Mesenchymal stem cell (in vitro differentiated cells and primary cell): ENCODE measurements at regions not wholly inside any gene's neighbourhood (a gene's known extent, or its start where the extent isn't known, plus 50 kb on each side); places are given as distances from the start of the nearest gene placed in this dataset.

Source experiments
- DNase-seq: peaks from one replicate; pipeline ENCODE4 v3.0.0-alpha.2; 2013
- H2AFZ ChIP-seq: one replicate; pipeline ENCODE4 v1.6.1; 2013; ENCODE audit warnings: low read depth, mild to moderate bottlenecking, control low read depth, inconsistent platforms, low read length, moderate library complexity
- H2AK5ac ChIP-seq: 2 replicates; pipeline ENCODE4 v1.6.1; 2013; ENCODE audit warnings: low read length, moderate library complexity, mild to moderate bottlenecking, inconsistent platforms; ENCODE audit not compliant: severe bottlenecking
- H2BK120ac ChIP-seq: one replicate; pipeline ENCODE4 v1.6.1; 2013; ENCODE audit warnings: low read depth, mild to moderate bottlenecking, inconsistent platforms, low read length, moderate library complexity
- H2BK12ac ChIP-seq, 2 experiments: one replicate each; pipeline ENCODE4 v1.6.1; 2013; ENCODE audit warnings: inconsistent platforms in 2 of 2, low read length in 2 of 2, mild to moderate bottlenecking in 2 of 2, moderate library complexity in 2 of 2, control low read depth in 1 of 2
- H2BK15ac ChIP-seq: one replicate; pipeline ENCODE4 v1.6.1; 2013; ENCODE audit warnings: mild to moderate bottlenecking, low read depth, inconsistent platforms; ENCODE audit not compliant: poor library complexity, severe bottlenecking
- H2BK5ac ChIP-seq: 2 replicates; pipeline ENCODE4 v1.6.1; 2013; ENCODE audit warnings: low read depth, mild to moderate bottlenecking, low read length, control low read depth, inconsistent platforms; ENCODE audit not compliant: poor library complexity, severe bottlenecking
- H3K14ac ChIP-seq, 2 experiments: one replicate each; pipeline ENCODE4 v1.6.1; 2013; ENCODE audit warnings: inconsistent platforms in 2 of 2, low read length in 2 of 2, control low read depth in 1 of 2, mild to moderate bottlenecking in 1 of 2, moderate library complexity in 1 of 2
- H3K18ac ChIP-seq, 2 experiments: one replicate each; pipeline ENCODE4 v1.6.1; 2013; ENCODE audit warnings: inconsistent platforms in 2 of 2, low read length in 2 of 2, control low read depth in 1 of 2, low read depth in 1 of 2, mild to moderate bottlenecking in 1 of 2
- H3K23ac ChIP-seq, 2 experiments: one replicate each; pipeline ENCODE4 v1.6.1; 2013; ENCODE audit warnings: inconsistent platforms in 2 of 2, low read length in 2 of 2, mild to moderate bottlenecking in 2 of 2, moderate library complexity in 2 of 2, control low read depth in 1 of 2
- H3K27ac ChIP-seq: 2 replicates; pipeline ENCODE4 v1.5.1; 2013; ENCODE audit warnings: mild to moderate bottlenecking, moderate library complexity, low read length, control low read depth, inconsistent platforms; ENCODE audit not compliant: poor library complexity, severe bottlenecking
- H3K27me3 ChIP-seq, 2 experiments: 2 replicates each; pipeline versions ENCODE4 v1.6.1 to v1.7.0; 2013; ENCODE audit warnings: low read length in 2 of 2, mild to moderate bottlenecking in 2 of 2, moderate library complexity in 2 of 2, control low read depth in 1 of 2, inconsistent platforms in 1 of 2; ENCODE audit not compliant: control insufficient read depth in 1 of 2, insufficient read depth in 1 of 2
- H3K36me3 ChIP-seq, 2 experiments: 2 replicates each; pipeline versions ENCODE4 v1.6.1 to v1.7.0; 2013; ENCODE audit warnings: low read length in 2 of 2, control low read depth in 1 of 2, inconsistent platforms in 1 of 2, low read depth in 1 of 2, mild to moderate bottlenecking in 1 of 2; ENCODE audit not compliant: insufficient read depth in 2 of 2, control insufficient read depth in 1 of 2
- H3K4ac ChIP-seq, 2 experiments: one replicate each; pipeline ENCODE4 v1.6.1; 2013; ENCODE audit warnings: inconsistent platforms in 2 of 2, low read length in 2 of 2, mild to moderate bottlenecking in 2 of 2, moderate library complexity in 2 of 2, control low read depth in 1 of 2, low read depth in 1 of 2
- H3K4me1 ChIP-seq: 2 replicates; pipeline ENCODE4 v1.6.1; 2013; ENCODE audit warnings: low read depth, low read length, control low read depth; ENCODE audit not compliant: control insufficient read depth, insufficient read depth
- H3K4me2 ChIP-seq: 2 replicates; pipeline ENCODE4 v1.6.1; 2013; ENCODE audit warnings: low read length, mild to moderate bottlenecking, inconsistent platforms; ENCODE audit not compliant: poor library complexity, severe bottlenecking
- H3K4me3 ChIP-seq, 2 experiments: 2 replicates each; pipeline versions ENCODE4 v1.5.1 to v1.7.0; 2013; ENCODE audit warnings: low read length in 2 of 2, mild to moderate bottlenecking in 2 of 2, control low read depth in 1 of 2, low read depth in 1 of 2; ENCODE audit not compliant: insufficient read depth in 1 of 2
- H3K79me1 ChIP-seq: replicated peaks from 2 replicates; pipeline ENCODE4 v1.6.1; 2013; ENCODE audit warnings: mild to moderate bottlenecking, control low read depth, low read length, inconsistent platforms; ENCODE audit not compliant: poor library complexity, severe bottlenecking
- H3K9ac ChIP-seq: 2 replicates; pipeline ENCODE4 v1.7.0; 2013; ENCODE audit warnings: mild to moderate bottlenecking, low read length, moderate library complexity
- H3K9me3 ChIP-seq: 2 replicates; pipeline ENCODE4 v1.7.0; 2013; ENCODE audit warnings: mild to moderate bottlenecking, low read length; ENCODE audit not compliant: control insufficient read depth
- H4K8ac ChIP-seq: one replicate; pipeline ENCODE4 v1.6.1; 2013; ENCODE audit warnings: inconsistent platforms, mild to moderate bottlenecking, low read length, moderate library complexity
- H4K91ac ChIP-seq: one replicate; pipeline ENCODE4 v1.6.1; 2013; ENCODE audit warnings: mild to moderate bottlenecking, low read length, inconsistent platforms
- WGBS: methylation state at CpG from one replicate; pipeline ENCODE4 v1.1.7; 2013; ENCODE audit warnings: mixed read lengths; 5-methylcytosine and 5-hydroxymethylcytosine counted together

DNA sequence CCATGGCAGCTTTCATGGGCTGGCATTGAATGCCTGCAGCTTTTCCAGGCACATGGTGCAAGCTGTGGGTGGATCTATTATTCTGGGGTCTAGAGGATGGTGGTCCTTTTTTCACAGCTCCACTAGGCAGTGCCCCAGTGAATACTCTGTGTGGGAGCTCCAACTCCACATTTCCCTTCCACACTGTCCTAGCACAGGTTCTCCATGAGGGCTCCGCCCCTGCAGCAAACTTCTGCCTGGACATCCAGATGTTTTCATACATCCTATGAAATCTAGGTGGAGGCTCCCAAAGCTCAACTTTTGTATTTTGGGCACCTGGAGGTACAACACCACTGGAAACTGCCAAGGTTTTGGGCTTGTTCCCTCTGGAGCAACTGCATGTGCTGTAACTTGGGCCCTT is 450.6 kb downstream of the LMO7 start:
- no peaks in the 10 kb centered on the region for H3K79me1 ChIP-seq

DNA sequence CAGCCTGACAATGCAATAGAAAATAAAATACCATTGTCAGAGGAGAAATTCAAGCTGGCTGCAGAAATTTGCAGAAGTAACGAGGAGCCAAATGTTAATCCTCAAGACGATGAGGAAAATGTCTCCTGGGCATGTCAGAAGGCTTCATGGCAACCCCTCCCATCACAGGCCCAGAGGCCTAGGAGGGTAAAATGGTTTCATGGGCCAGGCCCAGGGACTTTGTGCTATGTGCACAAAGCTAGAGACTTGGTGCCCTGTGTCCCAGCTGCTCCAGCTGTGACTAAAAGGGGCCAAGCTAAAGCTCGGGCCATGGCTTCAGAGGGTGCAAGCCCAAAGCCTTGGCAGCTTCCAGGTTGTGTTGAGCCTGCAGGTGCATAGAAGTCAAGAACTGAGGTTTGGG is 431.7 kb downstream of the LMO7 start:
- Histone ChIP-seq H3K79me1 (no peaks in the 10 kb centered on the region), H3K4me2 (no peak overlapping the region), H3K4ac (no peak overlapping the region), H3K9me3 (peaks cover 19% of the 10 kb centered on the region), H3K27me3 (no peaks in the 10 kb centered on the region), H3K14ac (no peak overlapping the region), H3K18ac (no peak overlapping the region), H3K9ac (no peak overlapping the region), H2AFZ (no peak overlapping the region), H3K23ac (no peak overlapping the region), H2BK12ac (no peak overlapping the region), H3K27ac (no peak overlapping the region), H3K36me3 (no peaks in the 10 kb centered on the region), H3K4me3 (no peak overlapping the region), H2BK5ac (no peak overlapping the region), H4K8ac (no peak overlapping the region), H3K4me1 (no peaks in the 10 kb centered on the region), H4K91ac (no peak overlapping the region), H2BK15ac (no peak overlapping the region), H2BK120ac (no peak overlapping the region), H2AK5ac (no peak overlapping the region)
- WGBS = 82% methylated on average over 3 of the region's 3 CpGs
- no peak for DNase-seq

More for the DNA sequence above, 450.6 kb downstream of the LMO7 start:
- Histone ChIP-seq H3K27me3 (no peaks in the 10 kb centered on the region), H2AFZ (no peak overlapping the region), H3K4me1 (no peaks in the 10 kb centered on the region), H3K9ac (no peak overlapping the region), H2BK120ac (no peak overlapping the region), H3K14ac (no peak overlapping the region), H4K8ac (no peak overlapping the region), H2BK15ac (no peak overlapping the region), H3K4ac (no peak overlapping the region), H3K23ac (no peak overlapping the region), H3K4me2 (no peak overlapping the region), H3K27ac (no peak overlapping the region), H2AK5ac (no peak overlapping the region), H4K91ac (no peak overlapping the region), H3K9me3 (peaks cover 22% of the 10 kb centered on the region), H2BK5ac (no peak overlapping the region), H3K36me3 (no peaks in the 10 kb centered on the region), H2BK12ac (no peak overlapping the region), H3K18ac (no peak overlapping the region), H3K4me3 (no peak overlapping the region)
- WGBS = 90% methylated on average over 1 of the region's 1 CpG
- no peak for DNase-seq

DNA sequence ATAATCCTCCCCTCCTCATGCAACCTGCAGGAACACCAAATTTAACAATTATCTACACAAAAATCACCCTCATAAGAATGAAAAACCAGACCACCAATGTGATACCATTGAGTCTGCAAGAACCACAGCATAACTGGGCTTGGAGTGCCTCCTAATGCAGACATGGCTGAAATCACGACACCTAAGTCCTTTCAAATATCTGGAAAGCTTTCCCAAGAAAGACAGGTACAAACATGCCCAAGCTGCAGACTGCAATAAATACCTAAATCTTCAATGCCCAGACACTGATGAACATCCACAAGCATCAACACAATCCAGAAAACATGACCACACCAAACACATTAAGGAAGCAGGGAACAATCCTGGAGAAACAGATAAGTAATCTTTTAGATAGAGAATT is 417.1 kb downstream of the LMO7 start:
- Histone ChIP-seq H3K4me3 (no peak overlapping the region), H3K4me2 (no peak overlapping the region), H4K8ac (no peak overlapping the region), H3K9ac (no peak overlapping the region), H3K27me3 (no peaks in the 10 kb centered on the region), H2AK5ac (no peak overlapping the region), H3K18ac (no peak overlapping the region), H3K36me3 (no peaks in the 10 kb centered on the region), H3K9me3 (peaks cover 2% of the 10 kb centered on the region), H3K23ac (no peak overlapping the region), H2AFZ (no peak overlapping the region), H3K4ac (no peak overlapping the region), H2BK15ac (no peak overlapping the region), H2BK5ac (no peak overlapping the region), H3K14ac (no peak overlapping the region), H4K91ac (no peak overlapping the region), H2BK120ac (no peak overlapping the region), H3K27ac (no peak overlapping the region), H3K79me1 (no peaks in the 10 kb centered on the region), H2BK12ac (no peak overlapping the region), H3K4me1 (no peaks in the 10 kb centered on the region)
- no peak for DNase-seq
- WGBS = 65% methylated on average over 1 of the region's 1 CpG

DNA sequence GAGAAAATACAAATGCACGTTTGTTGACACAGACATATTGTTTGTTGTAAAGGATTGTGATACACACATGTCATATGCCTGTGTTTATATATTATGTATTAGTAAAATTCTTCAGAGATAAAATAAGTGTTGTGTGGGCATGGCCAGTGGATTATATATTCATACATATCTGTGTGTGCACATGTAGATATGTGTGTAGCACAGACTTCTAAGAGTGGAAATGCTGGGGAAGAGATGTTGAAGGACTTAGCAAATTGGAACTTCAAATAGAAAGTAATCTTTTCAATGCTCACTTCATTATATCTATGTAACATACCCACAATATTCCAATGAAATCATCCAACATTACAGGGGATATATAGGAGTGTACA is 413.2 kb downstream of the LMO7 start:
- DNase-seq = no peak
- H3K4ac ChIP-seq = no peak overlapping the region
- H3K9me3 ChIP-seq = no peaks in the 10 kb centered on the region
- no peak overlapping the region for H3K14ac ChIP-seq
- H2BK15ac ChIP-seq = no peak overlapping the region
- H3K4me3 ChIP-seq = no peak overlapping the region
- no peak overlapping the region for H2AFZ ChIP-seq
- H4K8ac ChIP-seq = no peak overlapping the region
- H4K91ac ChIP-seq = no peak overlapping the region
- no peak overlapping the region for H2BK12ac ChIP-seq
- peak overlapping the region; percentile 84 for H3K27ac ChIP-seq
- H3K36me3 ChIP-seq = no peaks in the 10 kb centered on the region
- H2BK120ac ChIP-seq = no peak overlapping the region
- no peaks in the 10 kb centered on the region for H3K79me1 ChIP-seq
- WGBS = no CpG with 5 or more reads among the region's 1 CpG
- H3K9ac ChIP-seq = no peak overlapping the region
- H3K23ac ChIP-seq = no peak overlapping the region
- H2AK5ac ChIP-seq = no peak overlapping the region
- H3K4me2 ChIP-seq = no peak overlapping the region
- H3K4me1 ChIP-seq = no peaks in the 10 kb centered on the region
- H3K27me3 ChIP-seq = no peaks in the 10 kb centered on the region
- H2BK5ac ChIP-seq = no peak overlapping the region
- H3K18ac ChIP-seq = no peak overlapping the region
